ENCODE measurements at regions not wholly inside any gene's neighbourhood (a gene's known extent, or its start where the extent isn't known, plus 50 kb on each side); places are given as distances from the start of the nearest gene placed in this dataset.

DNA sequence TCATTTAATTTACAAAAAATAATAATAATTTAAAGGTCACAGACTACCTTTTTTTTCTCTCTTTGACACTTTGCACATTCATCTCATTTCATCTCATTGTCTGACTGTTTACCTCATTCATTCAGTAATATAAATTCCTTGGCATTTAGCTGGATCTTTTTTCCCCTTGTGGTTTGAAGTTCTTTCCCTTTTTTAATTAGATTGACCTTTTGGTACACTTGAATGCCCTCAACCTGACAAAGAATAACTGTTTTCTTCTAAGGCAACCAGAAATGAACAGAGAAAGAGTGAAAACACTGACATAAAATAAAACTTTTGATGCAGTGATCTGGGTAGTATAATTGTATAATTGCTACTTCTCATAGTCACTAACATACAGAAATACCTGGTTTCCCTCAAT is 774.9 kb upstream of the NOVA1 start:
- H3K27ac ChIP-seq: no peak overlapping the region
- no peak overlapping the region for H3K4me3 ChIP-seq
- no peaks in the 10 kb centered on the region for H3K27me3 ChIP-seq
- TF ChIP-seq POLR2AphosphoS5 (IDR thresholded peaks at IDR 0.05) (no peak), CTCF (IDR thresholded peaks at IDR 0.05) (no peak), POLR2A (IDR thresholded peaks at IDR 0.05) (no peak), EP300 (IDR thresholded peaks at IDR 0.05; ENCODE audit: low read depth) (no peak)
- intact Hi-C loops (cut with DNase I; ENCODE audit: low total_unique reads) (no loop called here), in situ Hi-C loops (cut with MboI; ENCODE audit: low pct_ligation_motif_present in 1 of 4, low pct_unique_long_range_greater_than_20kb in 1 of 4, low sequenced_read_pairs in 3 of 4) (no loop called here)
- H3K9me3 ChIP-seq: no peaks in the 10 kb centered on the region
- no peaks in the 10 kb centered on the region for H3K4me1 ChIP-seq
- H3K36me3 ChIP-seq: no peaks in the 10 kb centered on the region
- no peak for DNase-seq

DNA sequence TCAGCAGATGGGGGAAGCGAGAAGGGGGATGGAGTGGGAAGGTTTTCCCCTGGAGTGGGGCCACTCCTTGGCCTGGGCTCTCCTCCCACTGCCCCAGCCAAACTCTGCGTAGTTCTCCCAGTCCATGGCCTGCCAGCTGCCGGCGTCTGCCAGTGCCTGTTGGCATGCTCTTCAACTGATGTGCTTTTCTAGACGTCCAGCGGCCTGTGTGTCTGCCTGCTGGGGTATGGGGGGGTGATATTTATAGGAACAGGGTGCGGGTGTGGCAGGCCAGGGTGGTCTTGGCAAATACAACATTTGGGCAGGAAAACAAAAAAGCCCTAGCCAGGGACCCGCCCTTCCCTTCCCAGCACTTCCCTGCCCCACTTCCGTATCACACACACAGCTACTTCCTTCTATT is 786.3 kb upstream of the NOVA1 start:
- H3K27ac ChIP-seq: no peak overlapping the region
- intact Hi-C loops (cut with DNase I; ENCODE audit: low total_unique reads): no loop called here
- no peaks in the 10 kb centered on the region for H3K27me3 ChIP-seq
- WGBS, 2 donors (ENCODE audit: low coverage in 1 of 2): 35 to 69% methylated on average over 2 to 9 of the region's 9 CpGs
- no peak for DNase-seq
- H3K4me3 ChIP-seq: no peak overlapping the region
- TF ChIP-seq POLR2AphosphoS5 (IDR thresholded peaks at IDR 0.05) (no peak), EP300 (IDR thresholded peaks at IDR 0.05; ENCODE audit: low read depth) (no peak), CTCF (IDR thresholded peaks at IDR 0.05) (no peak), POLR2A (IDR thresholded peaks at IDR 0.05) (no peak)
- no peaks in the 10 kb centered on the region for H3K9me3 ChIP-seq
- no peaks in the 10 kb centered on the region for H3K4me1 ChIP-seq
- in situ Hi-C loops (cut with MboI; ENCODE audit: low pct_ligation_motif_present in 1 of 4, low pct_unique_long_range_greater_than_20kb in 1 of 4, low sequenced_read_pairs in 3 of 4): no loop called here
- no peaks in the 10 kb centered on the region for H3K36me3 ChIP-seq

DNA sequence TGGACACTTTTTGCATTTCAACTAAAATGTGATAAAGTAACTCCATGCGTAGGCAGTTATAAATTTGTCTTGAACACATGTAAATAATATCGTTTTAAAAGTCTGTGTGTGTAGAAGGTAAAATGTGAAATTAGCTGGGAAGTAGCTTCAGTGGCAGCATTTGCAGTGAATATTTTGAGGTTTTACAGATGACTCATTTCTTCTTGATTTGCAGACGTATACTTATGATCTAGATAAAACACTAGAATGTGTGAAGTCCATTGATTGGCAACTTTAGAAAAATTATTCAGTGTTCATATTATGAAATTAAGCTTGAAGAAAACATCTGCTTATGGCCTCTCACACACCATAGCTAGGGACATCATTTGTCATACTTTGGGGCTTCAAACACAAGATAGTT is 788.6 kb upstream of the NOVA1 start:
- H3K4me1 ChIP-seq: no peaks in the 10 kb centered on the region
- 74 to 86% methylated on average over 3 of the region's 3 CpGs for WGBS, 2 donors (ENCODE audit: low coverage in 1 of 2)
- in situ Hi-C loops (cut with MboI; ENCODE audit: low pct_ligation_motif_present in 1 of 4, low pct_unique_long_range_greater_than_20kb in 1 of 4, low sequenced_read_pairs in 3 of 4): no loop called here

GRCh38 chr14:27387463-27387862 is 789.6 kb upstream of the NOVA1 start:
- DNase-seq: no peak
- in situ Hi-C loops (cut with MboI; ENCODE audit: low pct_ligation_motif_present in 1 of 4, low pct_unique_long_range_greater_than_20kb in 1 of 4, low sequenced_read_pairs in 3 of 4) (no loop called here), intact Hi-C loops (cut with DNase I; ENCODE audit: low total_unique reads) (no loop called here)
- H3K27ac ChIP-seq: no peak overlapping the region
- no peaks in the 10 kb centered on the region for H3K4me1 ChIP-seq
- 68 to 81% methylated on average over 1 of the region's 1 CpG for WGBS, 2 donors (ENCODE audit: low coverage in 1 of 2)
- no peaks in the 10 kb centered on the region for H3K36me3 ChIP-seq
- TF ChIP-seq POLR2A (IDR thresholded peaks at IDR 0.05): no peak
- no peak for TF ChIP-seq POLR2AphosphoS5 (IDR thresholded peaks at IDR 0.05)
- no peak for TF ChIP-seq CTCF (IDR thresholded peaks at IDR 0.05)
- no peak for TF ChIP-seq EP300 (IDR thresholded peaks at IDR 0.05; ENCODE audit: low read depth)
- H3K4me3 ChIP-seq: no peak overlapping the region
- no peaks in the 10 kb centered on the region for H3K27me3 ChIP-seq
- no peaks in the 10 kb centered on the region for H3K9me3 ChIP-seq

More for the DNA sequence above, 788.6 kb upstream of the NOVA1 start:
- TF ChIP-seq CTCF (IDR thresholded peaks at IDR 0.05) (no peak), POLR2A (IDR thresholded peaks at IDR 0.05) (no peak), POLR2AphosphoS5 (IDR thresholded peaks at IDR 0.05) (no peak), EP300 (IDR thresholded peaks at IDR 0.05; ENCODE audit: low read depth) (no peak)
- Histone ChIP-seq H3K36me3 (no peaks in the 10 kb centered on the region), H3K27me3 (no peaks in the 10 kb centered on the region), H3K4me3 (no peak overlapping the region), H3K9me3 (no peaks in the 10 kb centered on the region), H3K27ac (no peak overlapping the region)
- intact Hi-C loops (cut with DNase I; ENCODE audit: low total_unique reads): no loop called here
- DNase-seq: no peak
